IMR-90 (cell line): ENCODE measurements at regions not wholly inside any gene's neighbourhood (a gene's known extent, or its start where the extent isn't known, plus 50 kb on each side); places are given as distances from the start of the nearest gene placed in this dataset.

Experiments
- ATAC-seq: fragments of 200-7000 bp; cut with Tn5 transposase; 2 replicates; pipeline ENCODE4 v1.9.1; 2020; ENCODE audit warnings: low read depth, mild to moderate bottlenecking, moderate library complexity
- BruUV-seq: library from RNA; stranded (reverse); fragments of 400-500 nt; replicated peaks from 2 replicates; lab custom pipeline; 2021; lab: Mats Ljungman, UMichigan
- CTCF ChIA-PET: fragments of 300-600 bp; formaldehyde crosslinking; extraction: SDS; loops from one replicate; lab custom pipeline; 2021; ENCODE audit warnings: antibody characterized with exemption; lab: Yijun Ruan, JAX
- POLR2A ChIA-PET: fragments of 300-600 bp; sonication (Branson Sonifier 250); formaldehyde crosslinking; loops from one replicate; lab custom pipeline; 2022; ENCODE audit warnings: antibody characterized with exemption; ENCODE audit not compliant: unreplicated experiment; lab: Charles Lee
- DNase-seq: peaks from one replicate; pipeline ENCODE4 v3.0.0; 2013
- H2AFZ ChIP-seq: replicated peaks from 2 replicates; pipeline ENCODE3; 2013; ENCODE audit warnings: low read length, mild to moderate bottlenecking; ENCODE audit not compliant: poor library complexity
- H2AK5ac ChIP-seq: 2 replicates; pipeline ENCODE4 v1.6.1; 2013; ENCODE audit warnings: low read depth, low read length, inconsistent platforms
- H2AK9ac ChIP-seq: replicated peaks from 2 replicates; pipeline ENCODE3; 2013; ENCODE audit warnings: mild to moderate bottlenecking, low read depth, low read length, moderate library complexity; ENCODE audit not compliant: poor library complexity
- H2BK120ac ChIP-seq: 2 replicates; pipeline ENCODE4 v1.6.1; 2013; ENCODE audit warnings: low read depth, low read length, inconsistent platforms
- H2BK15ac ChIP-seq: 3 replicates; pipeline ENCODE4 v1.6.1; 2013; ENCODE audit warnings: low read depth, low read length, inconsistent platforms
- H2BK20ac ChIP-seq: 2 replicates; pipeline ENCODE4 v1.6.1; 2013; ENCODE audit warnings: low read depth, mild to moderate bottlenecking, inconsistent platforms, low read length, moderate library complexity
- H2BK5ac ChIP-seq: 2 replicates; pipeline ENCODE4 v1.6.1; 2013; ENCODE audit warnings: mild to moderate bottlenecking, low read depth, low read length, inconsistent platforms; ENCODE audit not compliant: poor library complexity, severe bottlenecking
- H3K14ac ChIP-seq: replicated peaks from 2 replicates; pipeline ENCODE4 v1.6.1; 2013; ENCODE audit warnings: low read depth, low read length, inconsistent platforms
- H3K18ac ChIP-seq: 2 replicates; pipeline ENCODE4 v1.6.1; 2013; ENCODE audit warnings: low read depth, low read length, control low read depth
- H3K23ac ChIP-seq: 2 replicates; pipeline ENCODE4 v1.6.1; 2013; ENCODE audit warnings: low read depth, low read length, inconsistent platforms
- H3K27ac ChIP-seq: 2 replicates; pipeline ENCODE4 v1.5.1; 2013; ENCODE audit warnings: mild to moderate bottlenecking, control low read depth, low read length; ENCODE audit not compliant: insufficient read depth
- H3K27me3 ChIP-seq: 2 replicates; pipeline ENCODE4 v1.6.1; 2013; ENCODE audit warnings: low read length; ENCODE audit not compliant: control insufficient read depth, insufficient read depth
- H3K36me3 ChIP-seq: 2 replicates; pipeline ENCODE4 v1.6.1; 2013; ENCODE audit warnings: low read length, mixed read lengths; ENCODE audit not compliant: control insufficient read depth, insufficient read depth
- H3K4ac ChIP-seq: 2 replicates; pipeline ENCODE4 v1.6.1; 2013; ENCODE audit warnings: low read depth, low read length, inconsistent platforms
- H3K4me1 ChIP-seq: 2 replicates; pipeline ENCODE4 v1.6.1; 2013; ENCODE audit warnings: low read length, mixed read lengths; ENCODE audit not compliant: control insufficient read depth, insufficient read depth
- H3K4me2 ChIP-seq: 2 replicates; pipeline ENCODE4 v1.6.1; 2013; ENCODE audit warnings: low read depth, mild to moderate bottlenecking, control low read depth, low read length, moderate library complexity
- H3K4me3 ChIP-seq: 2 replicates; pipeline ENCODE4 v1.5.1; 2013; ENCODE audit warnings: low read depth, mild to moderate bottlenecking, control low read depth, low read length, moderate library complexity; ENCODE audit not compliant: insufficient read depth
- H3K56ac ChIP-seq: 2 replicates; pipeline ENCODE4 v1.6.1; 2013; ENCODE audit warnings: low read length, inconsistent platforms; ENCODE audit not compliant: insufficient read depth; ENCODE audit errors: extremely low read depth
- H3K79me1 ChIP-seq, 2 experiments: 2 replicates each; pipeline ENCODE4 v1.6.1; 2013; ENCODE audit warnings: low read length in 2 of 2, inconsistent platforms in 1 of 2, low read depth in 1 of 2
- H3K9ac ChIP-seq: 2 replicates; pipeline ENCODE4 v1.6.1; 2013; ENCODE audit warnings: low read depth, low read length, control low read depth
- H3K9me1 ChIP-seq: 2 replicates; pipeline ENCODE4 v1.6.1; 2013; ENCODE audit warnings: low read length, inconsistent platforms; ENCODE audit not compliant: insufficient read depth
- H3K9me3 ChIP-seq: 2 replicates; pipeline ENCODE4 v1.6.1; 2013; ENCODE audit warnings: low read length; ENCODE audit not compliant: control insufficient read depth, insufficient read depth
- H4K20me1 ChIP-seq: 2 replicates; pipeline ENCODE4 v1.6.1; 2013; ENCODE audit warnings: low read length, inconsistent platforms; ENCODE audit not compliant: insufficient read depth
- H4K5ac ChIP-seq: 2 replicates; pipeline ENCODE4 v1.6.1; 2013; ENCODE audit warnings: mild to moderate bottlenecking, low read depth, low read length, control low read depth
- H4K8ac ChIP-seq, 2 experiments: 2 replicates each; pipeline ENCODE4 v1.6.1; 2013; ENCODE audit warnings: low read depth in 2 of 2, low read length in 2 of 2, control low read depth in 1 of 2, inconsistent platforms in 1 of 2
- H4K91ac ChIP-seq: 2 replicates; pipeline ENCODE4 v1.6.1; 2013; ENCODE audit warnings: low read depth, low read length, inconsistent platforms; ENCODE audit not compliant: insufficient read depth
- SMC3 ChIP-seq: fragments of 150-350 bp; IDR thresholded peaks from 2 replicates; pipeline ENCODE4 v1.6.1; 2016; ENCODE audit warnings: low read depth, mild to moderate bottlenecking, antibody characterized with exemption, low read length, moderate library complexity
- WGBS, 2 experiments: methylation state at CpG; one replicate each; pipeline versions ENCODE4 v1.1.5 to v1.1.7; 2013; ENCODE audit warnings: missing lambda C conversion rate in 2 of 2; ENCODE audit not compliant: insufficient read length in 1 of 2; ENCODE audit errors: extremely low coverage in 2 of 2; 5-methylcytosine and 5-hydroxymethylcytosine counted together
- dilution Hi-C: fragments of 300-500 bp; cut with HindIII; formaldehyde crosslinking; loops from one replicate; pipeline ENCODE4 v1.14.3; 2018; ENCODE audit warnings: low sequenced_read_pairs; ENCODE audit not compliant: unreplicated experiment
- in situ Hi-C: fragments of 300-500 bp; cut with MboI; formaldehyde crosslinking; loops from 3 replicates; pipeline ENCODE4 v1.14.3; 2019; ENCODE audit warnings: low sequenced_read_pairs, inconsistent platforms, mixed read lengths
- intact Hi-C: fragments of 100-400 bp; cut with micrococcal nuclease; formaldehyde crosslinking; loops from 2 replicates; pipeline ENCODE4 v1.10.0; 2022

DNA sequence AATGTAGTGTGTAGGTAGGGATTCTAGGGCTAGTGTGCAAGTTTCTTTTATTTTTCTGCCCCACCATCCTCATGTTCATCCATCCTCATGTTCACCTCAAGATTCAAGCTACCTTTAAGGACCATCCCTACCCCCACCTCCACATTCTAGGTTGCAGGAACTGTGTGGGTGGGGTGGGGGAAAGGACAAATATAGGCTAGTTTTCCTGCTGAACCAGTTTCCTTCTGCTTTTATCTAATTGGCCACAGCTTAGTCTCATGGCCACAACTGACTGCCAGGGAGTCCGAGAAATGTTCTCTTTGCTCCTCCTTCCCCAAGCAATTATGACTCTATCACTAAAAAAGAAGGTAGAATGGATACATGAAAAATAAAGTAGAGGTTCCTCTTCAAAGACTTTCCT, 179.0 kb upstream of the LARGE1 start:
- Histone ChIP-seq H2BK5ac (no peak overlapping the region), H3K18ac (no peak overlapping the region), H4K5ac (no peak overlapping the region), H3K14ac (no peak overlapping the region), H4K91ac (no peak overlapping the region), H2AK9ac (no peak overlapping the region), H3K79me1 (no peaks in the 10 kb centered on the region), H3K4me2 (no peak overlapping the region), H3K23ac (no peak overlapping the region), H2BK15ac (no peak overlapping the region), H2AK5ac (no peak overlapping the region), H3K27me3 (no peaks in the 10 kb centered on the region), H2BK20ac (no peak overlapping the region), H3K9ac (no peak overlapping the region), H4K8ac (no peak overlapping the region), H3K9me1 (no peaks in the 10 kb centered on the region), H3K27ac (no peak overlapping the region), H2AFZ (no peak overlapping the region), H3K4me1 (no peaks in the 10 kb centered on the region), H3K36me3 (no peaks in the 10 kb centered on the region), H3K4me3 (no peak overlapping the region), H3K9me3 (peaks cover 14% of the 10 kb centered on the region; the same call in 1 of the 2 replicates), H4K20me1 (no peaks in the 10 kb centered on the region), H2BK120ac (no peak overlapping the region), H3K4ac (no peak overlapping the region), H3K56ac (no peak overlapping the region)
- CTCF ChIA-PET = no interaction called here
- dilution Hi-C loops = no loop called here
- ATAC-seq (no peak), DNase-seq (no peak)
- no peak for TF ChIP-seq SMC3
- intact Hi-C loops = loop anchor here (10.0 kb wide), 1 partner anchor 314 kb away; no protein-coding TSS in a partner anchor
- no CpG with 5 or more reads among the region's 1 CpG for WGBS, 2 experiments
- BruUV-seq = no TSS peak
- in situ Hi-C loops = no loop called here
- POLR2A ChIA-PET = no interaction called here
